ENCODE measurements at regions not wholly inside any gene's neighbourhood (a gene's known extent, or its start where the extent isn't known, plus 50 kb on each side); places are given as distances from the start of the nearest gene placed in this dataset.

DNA sequence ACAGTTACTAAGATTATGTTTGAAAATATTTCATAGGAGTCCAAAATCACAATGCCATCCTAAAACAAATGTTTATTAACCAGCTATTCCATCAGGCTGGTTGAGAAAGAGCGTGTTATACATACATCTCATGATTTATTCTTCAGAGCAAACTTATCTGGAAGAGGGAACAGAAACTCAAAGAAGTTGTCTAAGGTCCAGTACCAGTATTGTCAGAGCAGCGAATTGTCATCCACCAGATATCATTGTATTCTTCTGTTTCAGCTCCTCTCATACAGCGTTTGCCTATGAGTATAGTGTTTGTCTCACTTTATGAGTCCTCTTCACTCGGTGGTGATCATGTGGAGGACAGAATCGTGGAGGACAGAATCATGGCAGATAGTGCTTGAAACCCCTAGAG is 238.2 kb downstream of the OSR1 start:
- Histone ChIP-seq H3K4me3 (no peak overlapping the region), H3K4me1 (no peaks in the 10 kb centered on the region), H3K27ac (no peak overlapping the region), H3K36me3 (no peaks in the 10 kb centered on the region), H3K27me3 (no peaks in the 10 kb centered on the region), H3K9me3 (no peaks in the 10 kb centered on the region)
- no peak for ATAC-seq
- intact Hi-C loops (cut with DNase I): no loop called here
- TF ChIP-seq, protein P1, sequence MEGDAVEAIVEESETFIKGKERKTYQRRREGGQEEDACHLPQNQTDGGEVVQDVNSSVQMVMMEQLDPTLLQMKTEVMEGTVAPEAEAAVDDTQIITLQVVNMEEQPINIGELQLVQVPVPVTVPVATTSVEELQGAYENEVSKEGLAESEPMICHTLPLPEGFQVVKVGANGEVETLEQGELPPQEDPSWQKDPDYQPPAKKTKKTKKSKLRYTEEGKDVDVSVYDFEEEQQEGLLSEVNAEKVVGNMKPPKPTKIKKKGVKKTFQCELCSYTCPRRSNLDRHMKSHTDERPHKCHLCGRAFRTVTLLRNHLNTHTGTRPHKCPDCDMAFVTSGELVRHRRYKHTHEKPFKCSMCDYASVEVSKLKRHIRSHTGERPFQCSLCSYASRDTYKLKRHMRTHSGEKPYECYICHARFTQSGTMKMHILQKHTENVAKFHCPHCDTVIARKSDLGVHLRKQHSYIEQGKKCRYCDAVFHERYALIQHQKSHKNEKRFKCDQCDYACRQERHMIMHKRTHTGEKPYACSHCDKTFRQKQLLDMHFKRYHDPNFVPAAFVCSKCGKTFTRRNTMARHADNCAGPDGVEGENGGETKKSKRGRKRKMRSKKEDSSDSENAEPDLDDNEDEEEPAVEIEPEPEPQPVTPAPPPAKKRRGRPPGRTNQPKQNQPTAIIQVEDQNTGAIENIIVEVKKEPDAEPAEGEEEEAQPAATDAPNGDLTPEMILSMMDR (IDR thresholded peaks at IDR 0.05): no peak
- WGBS, 2 donors: 82 to 89% methylated on average over 5 of the region's 5 CpGs
- no peak for FAIRE-seq
- DNase-seq: no peak

DNA sequence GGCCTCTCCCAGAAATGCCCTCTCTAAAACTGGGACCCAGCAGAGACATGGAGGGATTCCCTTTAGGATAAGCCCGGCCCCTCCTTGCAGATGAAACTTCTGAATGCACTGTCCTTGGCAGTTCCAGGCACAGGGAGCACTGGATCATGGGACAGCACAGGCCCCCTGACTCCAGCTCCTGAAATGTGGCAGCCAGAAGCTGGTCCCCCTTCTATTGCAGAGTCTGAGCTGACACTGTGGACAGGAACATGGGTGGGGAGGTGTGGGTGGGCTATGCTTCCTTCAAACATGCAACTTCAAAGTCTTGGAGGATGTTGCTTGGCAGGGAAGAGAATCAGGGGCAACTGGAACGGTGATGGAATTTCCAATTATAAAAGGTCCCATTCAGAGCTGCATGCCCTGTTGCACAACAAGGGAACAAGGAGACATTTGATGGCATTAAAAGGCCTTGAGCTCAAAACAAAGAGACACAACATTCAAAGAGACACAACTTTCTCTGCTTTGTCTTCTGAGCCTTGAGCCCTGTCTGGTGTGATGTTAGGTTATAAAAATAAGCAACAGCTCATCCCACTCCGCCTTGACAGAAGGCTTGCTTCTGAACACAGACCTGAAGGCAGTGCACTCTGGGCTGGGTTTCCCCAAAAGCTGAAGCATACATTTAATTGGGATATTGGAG is 239.0 kb downstream of the OSR1 start:
- no peaks in the 10 kb centered on the region for H3K9me3 ChIP-seq
- no peak overlapping the region for H3K27ac ChIP-seq
- H3K27me3 ChIP-seq: no peaks in the 10 kb centered on the region
- TF ChIP-seq, protein P1 (IDR thresholded peaks at IDR 0.05): no peak
- 83 to 93% methylated on average over 3 of the region's 3 CpGs for WGBS, 2 donors
- no peaks in the 10 kb centered on the region for H3K4me1 ChIP-seq
- intact Hi-C loops (cut with DNase I): no loop called here
- no peaks in the 10 kb centered on the region for H3K36me3 ChIP-seq
- no peak for ATAC-seq
- no peak for DNase-seq
- no peak overlapping the region for H3K4me3 ChIP-seq
- no peak for FAIRE-seq

DNA sequence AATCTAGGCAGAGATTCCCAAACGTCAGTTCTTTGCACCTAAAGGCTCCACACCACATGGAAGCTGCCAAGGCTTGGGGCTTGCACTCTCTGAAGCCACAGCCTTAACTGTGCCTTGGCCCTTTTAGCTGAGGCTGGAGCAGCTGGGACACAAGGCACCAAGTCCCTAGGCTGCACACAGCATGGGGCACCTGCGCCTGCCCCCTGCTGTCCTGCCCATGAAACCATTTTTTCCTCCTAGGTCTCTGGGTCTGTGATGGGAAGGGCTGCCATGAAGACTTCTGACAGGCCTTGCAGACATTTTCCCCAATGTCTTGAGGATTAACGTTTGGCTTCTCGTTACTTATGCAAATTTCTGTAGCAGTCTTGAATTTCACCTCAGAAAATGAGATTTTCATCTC is 241.5 kb downstream of the OSR1 start:
- no peaks in the 10 kb centered on the region for H3K4me1 ChIP-seq
- intact Hi-C loops (cut with DNase I): no loop called here
- H3K4me3 ChIP-seq: no peak overlapping the region
- H3K9me3 ChIP-seq: no peaks in the 10 kb centered on the region
- DNase-seq (no peak), ATAC-seq (no peak), FAIRE-seq (no peak)
- no peaks in the 10 kb centered on the region for H3K27me3 ChIP-seq
- WGBS, 2 donors: 65 to 86% methylated on average over 4 of the region's 4 CpGs
- H3K27ac ChIP-seq: no peak overlapping the region
- no peaks in the 10 kb centered on the region for H3K36me3 ChIP-seq
- TF ChIP-seq, protein P1 (IDR thresholded peaks at IDR 0.05): no peak

DNA sequence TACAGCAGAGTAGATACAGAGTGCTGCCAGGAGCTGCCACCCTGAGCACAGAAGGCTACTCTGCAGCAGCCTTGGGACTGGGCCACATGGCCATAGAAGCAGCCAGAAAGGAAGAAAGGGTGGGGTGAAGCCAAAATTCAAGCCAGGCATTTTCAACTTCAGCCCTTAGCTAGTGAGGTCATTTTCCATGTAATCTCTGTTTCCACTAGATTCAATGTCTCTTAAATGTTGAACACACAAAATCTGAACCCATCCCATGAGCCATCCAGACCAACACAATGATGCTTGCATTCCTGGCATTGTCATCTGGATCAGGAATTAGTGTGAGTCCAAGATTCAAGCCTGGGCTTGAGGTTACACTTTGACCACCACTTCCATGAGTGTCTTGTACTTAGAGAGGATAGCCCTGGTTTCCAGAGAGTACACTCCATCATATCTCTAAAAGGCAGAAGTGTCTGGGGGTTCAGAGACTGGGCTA is 243.6 kb downstream of the OSR1 start:
- FAIRE-seq (no peak), ATAC-seq (no peak)

DNA sequence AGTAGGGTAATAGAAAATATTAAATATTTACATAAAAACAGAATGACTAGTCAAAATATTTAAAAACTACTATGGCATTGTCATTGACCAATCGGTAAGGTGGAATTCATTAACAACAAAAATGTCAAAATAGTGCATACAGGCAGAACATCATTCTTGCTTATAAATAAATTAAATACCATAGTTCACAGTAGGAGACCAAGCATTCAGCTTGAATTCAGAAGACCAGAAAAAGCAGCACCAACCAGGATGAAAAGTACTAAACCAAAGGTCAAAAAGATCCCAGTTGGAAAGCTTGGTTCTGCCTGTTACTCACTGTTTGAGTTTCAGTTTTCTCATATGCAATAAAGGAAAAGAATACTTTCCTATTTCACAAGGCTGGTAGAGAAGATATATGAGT is 244.3 kb downstream of the OSR1 start:
- WGBS, 2 donors: 79 to 84% methylated on average over 1 of the region's 1 CpG
- no peak for ATAC-seq
- no peaks in the 10 kb centered on the region for H3K36me3 ChIP-seq

More for the DNA sequence above, 243.6 kb downstream of the OSR1 start:
- Histone ChIP-seq H3K4me3 (no peak overlapping the region), H3K36me3 (no peaks in the 10 kb centered on the region), H3K9me3 (no peaks in the 10 kb centered on the region), H3K27me3 (no peaks in the 10 kb centered on the region), H3K4me1 (no peaks in the 10 kb centered on the region), H3K27ac (no peak overlapping the region)
- no peak for DNase-seq
- TF ChIP-seq, protein P1 (IDR thresholded peaks at IDR 0.05): no peak
- intact Hi-C loops (cut with DNase I): no loop called here

More for the DNA sequence above, 244.3 kb downstream of the OSR1 start:
- no peak for DNase-seq
- TF ChIP-seq, protein P1 (IDR thresholded peaks at IDR 0.05): no peak
- no peak overlapping the region for H3K27ac ChIP-seq
- no peaks in the 10 kb centered on the region for H3K9me3 ChIP-seq
- no peaks in the 10 kb centered on the region for H3K4me1 ChIP-seq
- no peak overlapping the region for H3K4me3 ChIP-seq
- FAIRE-seq: no peak
- intact Hi-C loops (cut with DNase I): no loop called here
- no peaks in the 10 kb centered on the region for H3K27me3 ChIP-seq

Measured in pancreas (tissue), 10 donors.